GM23338 (cell line): ENCODE measurements at regions not wholly inside any gene's neighbourhood (a gene's known extent, or its start where the extent isn't known, plus 50 kb on each side); places are given as distances from the start of the nearest gene placed in this dataset.

Experiments used
- ATAC-seq: fragments of 200-7000 bp; cut with Tn5 transposase; 3 replicates; pipeline ENCODE4 v1.9.1; 2020
- DNase-seq: peaks from one replicate; pipeline ENCODE4 v3.0.0-alpha.2; 2015; ENCODE audit warnings: low spot score
- H2AFZ ChIP-seq: fragments of 200-600 bp; sonication (generic); 2 replicates; pipeline ENCODE4 v1.8.0; 2016; ENCODE audit warnings: antibody characterized with exemption, mild to moderate bottlenecking, moderate library complexity
- H3F3A ChIP-seq: fragments of 200-600 bp; sonication (generic); replicated peaks from 2 replicates; pipeline ENCODE4 v1.8.0; 2017; ENCODE audit warnings: antibody characterized with exemption, mixed run types, low read depth
- H3K27ac ChIP-seq: fragments of 200-600 bp; sonication (generic); 2 replicates; pipeline ENCODE4 v1.6.1; 2016; ENCODE audit warnings: low read depth
- H3K27me3 ChIP-seq: fragments of 200-600 bp; sonication (generic); 2 replicates; pipeline ENCODE4 v1.8.0; 2016; ENCODE audit warnings: mild to moderate bottlenecking, mixed run types, moderate library complexity; ENCODE audit not compliant: insufficient read depth
- H3K36me3 ChIP-seq: fragments of 200-600 bp; sonication (generic); 2 replicates; pipeline ENCODE4 v1.8.0; 2016; ENCODE audit warnings: mild to moderate bottlenecking; ENCODE audit not compliant: insufficient read depth
- H3K4me1 ChIP-seq: fragments of 200-600 bp; sonication (generic); 2 replicates; pipeline ENCODE4 v1.8.0; 2016; ENCODE audit warnings: mild to moderate bottlenecking, moderate library complexity; ENCODE audit not compliant: insufficient read depth
- H3K4me2 ChIP-seq: fragments of 200-600 bp; sonication (generic); 2 replicates; pipeline ENCODE4 v1.7.1; 2017; ENCODE audit warnings: mixed run types
- H3K4me3 ChIP-seq: fragments of 200-600 bp; sonication (generic); 2 replicates; pipeline ENCODE4 v1.6.1; 2016; ENCODE audit warnings: mixed run types
- H3K79me2 ChIP-seq: fragments of 200-600 bp; sonication (generic); replicated peaks from 2 replicates; pipeline ENCODE4 v1.8.0; 2017; ENCODE audit warnings: mild to moderate bottlenecking; ENCODE audit not compliant: insufficient read depth
- H3K9me2 ChIP-seq: fragments of 200-600 bp; sonication (generic); 2 replicates; pipeline ENCODE4 v1.8.0; 2017; ENCODE audit not compliant: insufficient read depth
- H4K20me1 ChIP-seq: fragments of 200-600 bp; sonication (generic); replicated peaks from 2 replicates; pipeline ENCODE4 v1.8.0; 2017; ENCODE audit warnings: mild to moderate bottlenecking; ENCODE audit not compliant: insufficient read depth
- H3K27ac Mint-ChIP-seq: 2 replicates; pipeline ENCODE4 v1.8.0; 2020; ENCODE audit warnings: inconsistent platforms, mild to moderate bottlenecking, moderate library complexity, mixed read lengths
- H3K27me3 Mint-ChIP-seq: 3 replicates; pipeline ENCODE4 v1.8.0; 2022; ENCODE audit warnings: low read depth, mild to moderate bottlenecking, moderate library complexity, mixed read lengths, inconsistent platforms; ENCODE audit not compliant: insufficient read depth, poor library complexity
- H3K36me3 Mint-ChIP-seq: 3 replicates; pipeline ENCODE4 v1.8.0; 2021; ENCODE audit warnings: low read depth, mild to moderate bottlenecking, inconsistent platforms, moderate library complexity, mixed read lengths
- H3K4me1 Mint-ChIP-seq: 3 replicates; pipeline ENCODE4 v1.8.0; 2020; ENCODE audit warnings: mild to moderate bottlenecking, inconsistent platforms, mixed read lengths
- H3K4me3 Mint-ChIP-seq: 3 replicates; pipeline ENCODE4 v1.8.0; 2021; ENCODE audit warnings: moderate library complexity, mild to moderate bottlenecking, inconsistent platforms, mixed read lengths
- H3K9me3 Mint-ChIP-seq: 3 replicates; pipeline ENCODE4 v1.8.0; 2020; ENCODE audit warnings: moderate library complexity, mild to moderate bottlenecking, inconsistent platforms, mixed read lengths
- CREB1 ChIP-seq: fragments of 250-450 bp; sonication (Bioruptor Pico); IDR thresholded peaks from 2 replicates; pipeline ENCODE4 v1.5.0; 2020; ENCODE audit warnings: low read depth, mild to moderate bottlenecking, moderate library complexity
- EZH2 ChIP-seq: fragments of 200-600 bp; sonication (generic); IDR thresholded peaks from one replicate; pipeline ENCODE4 v1.8.0; 2017; ENCODE audit warnings: antibody characterized with exemption, mild to moderate bottlenecking, low read depth; ENCODE audit not compliant: unreplicated experiment
- EZH2phosphoT487 ChIP-seq: fragments of 200-600 bp; sonication (generic); IDR thresholded peaks from one replicate; pipeline ENCODE4 v1.8.1; 2018; ENCODE audit warnings: antibody characterized with exemption; ENCODE audit not compliant: unreplicated experiment
- JUNB ChIP-seq: IDR thresholded peaks from one replicate; pipeline ENCODE4 v1.6.1; 2016; ENCODE audit warnings: antibody characterized with exemption; ENCODE audit not compliant: unreplicated experiment
- NANOG ChIP-seq: IDR thresholded peaks from 2 replicates; pipeline ENCODE4 v1.6.1; 2016; ENCODE audit warnings: antibody characterized with exemption, borderline replicate concordance
- POLR2AphosphoS5 ChIP-seq: IDR thresholded peaks from 2 replicates; pipeline ENCODE4 v1.6.1; 2016; ENCODE audit warnings: antibody characterized with exemption, low read depth
- REST ChIP-seq: IDR thresholded peaks from one replicate; pipeline ENCODE4 v1.6.1; 2018; ENCODE audit warnings: antibody characterized with exemption; ENCODE audit not compliant: unreplicated experiment
- STAT1 ChIP-seq: IDR thresholded peaks from one replicate; pipeline ENCODE4 v1.6.1; 2016; ENCODE audit warnings: antibody characterized with exemption; ENCODE audit not compliant: unreplicated experiment
- ZNF114 ChIP-seq: fragments of 250-450 bp; sonication (Bioruptor Pico); IDR thresholded peaks from 2 replicates; pipeline ENCODE4 v1.5.0; 2020; ENCODE audit warnings: mild to moderate bottlenecking, moderate library complexity
- ZNF331 ChIP-seq: fragments of 250-450 bp; sonication (Bioruptor Pico); IDR thresholded peaks from 2 replicates; pipeline ENCODE4 v1.5.0; 2020; ENCODE audit warnings: low read depth, mild to moderate bottlenecking, moderate library complexity
- ZNF462 ChIP-seq: fragments of 250-450 bp; sonication (Bioruptor Pico); IDR thresholded peaks from 2 replicates; pipeline ENCODE4 v1.5.0; 2020; ENCODE audit warnings: mild to moderate bottlenecking, moderate library complexity
- TF ChIP-seq, protein P1 (sequence below): IDR thresholded peaks from 2 replicates; pipeline ENCODE4 v1.6.1; 2016; ENCODE audit warnings: antibody characterized with exemption
- TF ChIP-seq, protein P2 (sequence below), 2 experiments: fragments of 200-600 bp in 1 of 2; sonication (generic) in 1 of 2; conservative IDR thresholded peaks; 2 replicates each; pipeline versions ENCODE4 v1.5.1 to v1.6.1; 2016 to 2017; ENCODE audit warnings: antibody characterized with exemption in 2 of 2, low read depth in 2 of 2, mild to moderate bottlenecking in 2 of 2, moderate library complexity in 1 of 2

DNA sequence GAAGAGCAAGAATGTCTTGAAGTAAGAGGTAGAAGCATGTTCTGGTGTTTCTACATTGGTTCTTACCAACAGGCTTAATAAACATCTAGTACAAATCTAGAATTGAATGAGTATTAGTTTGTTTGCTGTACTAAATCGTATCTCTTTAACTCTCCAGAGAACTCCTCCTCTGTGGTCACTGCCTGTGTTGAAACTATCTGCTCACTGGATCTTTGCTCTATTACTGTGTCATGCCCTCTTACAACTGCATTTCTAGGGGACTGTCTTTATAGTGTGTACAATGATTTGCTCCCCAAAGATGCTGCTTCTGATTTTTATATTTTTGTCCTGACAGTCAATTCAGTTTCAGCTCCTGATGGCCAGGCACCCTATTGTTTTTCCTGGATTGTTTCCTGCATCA is 50.1 kb upstream of the E2F7 start:
- Mint-ChIP-seq H3K27ac (no peak overlapping the region), H3K27me3 (no peaks in the 10 kb centered on the region), H3K4me1 (no peaks in the 10 kb centered on the region), H3K9me3 (peaks cover 7% of the 10 kb centered on the region; the same call in 1 of the 3 replicates), H3K36me3 (no peaks in the 10 kb centered on the region), H3K4me3 (no peak overlapping the region)
- DNase-seq (no peak), ATAC-seq (no peak)
- Histone ChIP-seq H3K9me2 (no peaks in the 10 kb centered on the region), H3K79me2 (no peaks in the 10 kb centered on the region), H3F3A (no peaks in the 10 kb centered on the region), H3K4me2 (no peak overlapping the region), H3K4me1 (no peaks in the 10 kb centered on the region), H2AFZ (no peak overlapping the region), H3K27me3 (no peaks in the 10 kb centered on the region), H3K27ac (no peak overlapping the region), H3K36me3 (no peaks in the 10 kb centered on the region), H4K20me1 (no peaks in the 10 kb centered on the region), H3K4me3 (no peak overlapping the region)
- TF ChIP-seq, protein P1, sequence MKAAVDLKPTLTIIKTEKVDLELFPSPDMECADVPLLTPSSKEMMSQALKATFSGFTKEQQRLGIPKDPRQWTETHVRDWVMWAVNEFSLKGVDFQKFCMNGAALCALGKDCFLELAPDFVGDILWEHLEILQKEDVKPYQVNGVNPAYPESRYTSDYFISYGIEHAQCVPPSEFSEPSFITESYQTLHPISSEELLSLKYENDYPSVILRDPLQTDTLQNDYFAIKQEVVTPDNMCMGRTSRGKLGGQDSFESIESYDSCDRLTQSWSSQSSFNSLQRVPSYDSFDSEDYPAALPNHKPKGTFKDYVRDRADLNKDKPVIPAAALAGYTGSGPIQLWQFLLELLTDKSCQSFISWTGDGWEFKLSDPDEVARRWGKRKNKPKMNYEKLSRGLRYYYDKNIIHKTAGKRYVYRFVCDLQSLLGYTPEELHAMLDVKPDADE, result no peak
- TF ChIP-seq ZNF462 (CRISPR knock-in tag) (no peak), ZNF114 (no peak), POLR2AphosphoS5 (no peak), STAT1 (no peak), EZH2 (no peak), EZH2phosphoT487 (no peak), CREB1 (CRISPR knock-in tag) (no peak), REST (no peak), ZNF331 (CRISPR knock-in tag) (no peak), NANOG (no peak), JUNB (no peak)
- TF ChIP-seq, protein P2, sequence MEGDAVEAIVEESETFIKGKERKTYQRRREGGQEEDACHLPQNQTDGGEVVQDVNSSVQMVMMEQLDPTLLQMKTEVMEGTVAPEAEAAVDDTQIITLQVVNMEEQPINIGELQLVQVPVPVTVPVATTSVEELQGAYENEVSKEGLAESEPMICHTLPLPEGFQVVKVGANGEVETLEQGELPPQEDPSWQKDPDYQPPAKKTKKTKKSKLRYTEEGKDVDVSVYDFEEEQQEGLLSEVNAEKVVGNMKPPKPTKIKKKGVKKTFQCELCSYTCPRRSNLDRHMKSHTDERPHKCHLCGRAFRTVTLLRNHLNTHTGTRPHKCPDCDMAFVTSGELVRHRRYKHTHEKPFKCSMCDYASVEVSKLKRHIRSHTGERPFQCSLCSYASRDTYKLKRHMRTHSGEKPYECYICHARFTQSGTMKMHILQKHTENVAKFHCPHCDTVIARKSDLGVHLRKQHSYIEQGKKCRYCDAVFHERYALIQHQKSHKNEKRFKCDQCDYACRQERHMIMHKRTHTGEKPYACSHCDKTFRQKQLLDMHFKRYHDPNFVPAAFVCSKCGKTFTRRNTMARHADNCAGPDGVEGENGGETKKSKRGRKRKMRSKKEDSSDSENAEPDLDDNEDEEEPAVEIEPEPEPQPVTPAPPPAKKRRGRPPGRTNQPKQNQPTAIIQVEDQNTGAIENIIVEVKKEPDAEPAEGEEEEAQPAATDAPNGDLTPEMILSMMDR (conservative IDR thresholded peaks at IDR 0.05; ENCODE audit: low read depth in 2 of 2), result no peak
